ENCODE measurements at regions not wholly inside any gene's neighbourhood (a gene's known extent, or its start where the extent isn't known, plus 50 kb on each side); places are given as distances from the start of the nearest gene placed in this dataset.

DNA sequence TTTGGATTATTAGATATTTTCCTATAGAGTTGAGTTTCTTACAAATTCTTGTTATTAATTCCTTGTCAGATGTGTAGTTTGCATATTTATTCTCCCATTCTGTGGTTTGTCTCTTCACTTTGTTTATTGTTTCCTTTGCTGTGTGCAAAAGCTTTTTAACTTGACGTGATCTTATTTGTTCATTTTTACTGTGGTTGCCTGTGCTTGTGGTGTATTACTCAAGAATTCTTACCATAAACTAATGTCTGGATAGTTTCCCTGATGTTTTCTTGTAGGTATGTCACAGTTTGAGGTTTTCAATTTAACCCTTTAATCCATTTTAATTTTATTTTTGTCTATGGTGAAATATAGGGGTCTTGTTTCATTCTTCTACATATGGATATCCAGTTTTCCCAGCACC, 72.1 kb upstream of the LHX8 start:
- TF ChIP-seq, protein P1, sequence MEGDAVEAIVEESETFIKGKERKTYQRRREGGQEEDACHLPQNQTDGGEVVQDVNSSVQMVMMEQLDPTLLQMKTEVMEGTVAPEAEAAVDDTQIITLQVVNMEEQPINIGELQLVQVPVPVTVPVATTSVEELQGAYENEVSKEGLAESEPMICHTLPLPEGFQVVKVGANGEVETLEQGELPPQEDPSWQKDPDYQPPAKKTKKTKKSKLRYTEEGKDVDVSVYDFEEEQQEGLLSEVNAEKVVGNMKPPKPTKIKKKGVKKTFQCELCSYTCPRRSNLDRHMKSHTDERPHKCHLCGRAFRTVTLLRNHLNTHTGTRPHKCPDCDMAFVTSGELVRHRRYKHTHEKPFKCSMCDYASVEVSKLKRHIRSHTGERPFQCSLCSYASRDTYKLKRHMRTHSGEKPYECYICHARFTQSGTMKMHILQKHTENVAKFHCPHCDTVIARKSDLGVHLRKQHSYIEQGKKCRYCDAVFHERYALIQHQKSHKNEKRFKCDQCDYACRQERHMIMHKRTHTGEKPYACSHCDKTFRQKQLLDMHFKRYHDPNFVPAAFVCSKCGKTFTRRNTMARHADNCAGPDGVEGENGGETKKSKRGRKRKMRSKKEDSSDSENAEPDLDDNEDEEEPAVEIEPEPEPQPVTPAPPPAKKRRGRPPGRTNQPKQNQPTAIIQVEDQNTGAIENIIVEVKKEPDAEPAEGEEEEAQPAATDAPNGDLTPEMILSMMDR (IDR thresholded peaks at IDR 0.05): no peak
- TF ChIP-seq EP300 (IDR thresholded peaks at IDR 0.05): no peak
